Osteoblast (primary cell): ENCODE measurements at regions not wholly inside any gene's neighbourhood (a gene's known extent, or its start where the extent isn't known, plus 50 kb on each side); places are given as distances from the start of the nearest gene placed in this dataset.

Source experiments
- DNase-seq: peaks from one replicate; pipeline ENCODE4 v3.0.0; 2011; ENCODE audit warnings: low spot score, mixed read lengths; ENCODE audit not compliant: insufficient read length; ENCODE audit errors: missing footprints
- H2AFZ ChIP-seq: 2 replicates; pipeline ENCODE4 v1.6.0; 2011; ENCODE audit warnings: mild to moderate bottlenecking, low read length
- H3K27ac ChIP-seq: 2 replicates; pipeline ENCODE4 v1.5.1; 2011; ENCODE audit warnings: mild to moderate bottlenecking, low read depth, low read length, moderate library complexity
- H3K27me3 ChIP-seq: 2 replicates; pipeline ENCODE4 v1.6.0; 2012; ENCODE audit warnings: mild to moderate bottlenecking, control low read depth, inconsistent platforms, low read length, moderate library complexity; ENCODE audit not compliant: insufficient read depth
- H3K36me3 ChIP-seq: 2 replicates; pipeline ENCODE4 v1.5.1; 2011; ENCODE audit warnings: mild to moderate bottlenecking, low read length, control low read depth, moderate library complexity; ENCODE audit not compliant: insufficient read depth
- H3K4me1 ChIP-seq: 2 replicates; pipeline ENCODE4 v1.5.1; 2011; ENCODE audit warnings: mild to moderate bottlenecking, low read length, control low read depth, moderate library complexity; ENCODE audit not compliant: insufficient read depth
- H3K4me2 ChIP-seq: 2 replicates; pipeline ENCODE4 v1.6.0; 2011; ENCODE audit warnings: mild to moderate bottlenecking, low read length; ENCODE audit not compliant: insufficient read depth
- H3K4me3 ChIP-seq: fragments of 200-600 bp; sonication (generic); 3 replicates; pipeline ENCODE4 v1.5.1; 2012; ENCODE audit warnings: mild to moderate bottlenecking, low read length, inconsistent platforms; ENCODE audit not compliant: insufficient read depth
- H3K79me2 ChIP-seq: 2 replicates; pipeline ENCODE4 v1.6.0; 2012; ENCODE audit warnings: mild to moderate bottlenecking, low read length, control low read depth, inconsistent platforms; ENCODE audit not compliant: insufficient read depth
- H3K9me3 ChIP-seq: 2 replicates; pipeline ENCODE4 v1.5.1; 2011; ENCODE audit warnings: low read depth, low read length, control low read depth
- H4K20me1 ChIP-seq: 2 replicates; pipeline ENCODE4 v1.6.0; 2012; ENCODE audit warnings: mild to moderate bottlenecking, low read length, control low read depth; ENCODE audit not compliant: insufficient read depth
- TF ChIP-seq, protein P1 (sequence below): IDR thresholded peaks from 2 replicates; pipeline ENCODE4 v1.5.1; 2011; ENCODE audit warnings: mild to moderate bottlenecking, low read depth, low read length, moderate library complexity; ENCODE audit errors: extremely low read depth

GRCh38 chr13:69551193-69551592 lies 556.4 kb upstream of the ATXN8OS start:
- Histone ChIP-seq H3K4me3 (no peak overlapping the region), H3K4me2 (no peak overlapping the region), H3K27me3 (no peaks in the 10 kb centered on the region), H3K4me1 (no peaks in the 10 kb centered on the region), H4K20me1 (no peaks in the 10 kb centered on the region), H2AFZ (no peak overlapping the region), H3K27ac (no peak overlapping the region), H3K9me3 (no peaks in the 10 kb centered on the region), H3K79me2 (no peaks in the 10 kb centered on the region), H3K36me3 (no peaks in the 10 kb centered on the region)
- TF ChIP-seq, protein P1, sequence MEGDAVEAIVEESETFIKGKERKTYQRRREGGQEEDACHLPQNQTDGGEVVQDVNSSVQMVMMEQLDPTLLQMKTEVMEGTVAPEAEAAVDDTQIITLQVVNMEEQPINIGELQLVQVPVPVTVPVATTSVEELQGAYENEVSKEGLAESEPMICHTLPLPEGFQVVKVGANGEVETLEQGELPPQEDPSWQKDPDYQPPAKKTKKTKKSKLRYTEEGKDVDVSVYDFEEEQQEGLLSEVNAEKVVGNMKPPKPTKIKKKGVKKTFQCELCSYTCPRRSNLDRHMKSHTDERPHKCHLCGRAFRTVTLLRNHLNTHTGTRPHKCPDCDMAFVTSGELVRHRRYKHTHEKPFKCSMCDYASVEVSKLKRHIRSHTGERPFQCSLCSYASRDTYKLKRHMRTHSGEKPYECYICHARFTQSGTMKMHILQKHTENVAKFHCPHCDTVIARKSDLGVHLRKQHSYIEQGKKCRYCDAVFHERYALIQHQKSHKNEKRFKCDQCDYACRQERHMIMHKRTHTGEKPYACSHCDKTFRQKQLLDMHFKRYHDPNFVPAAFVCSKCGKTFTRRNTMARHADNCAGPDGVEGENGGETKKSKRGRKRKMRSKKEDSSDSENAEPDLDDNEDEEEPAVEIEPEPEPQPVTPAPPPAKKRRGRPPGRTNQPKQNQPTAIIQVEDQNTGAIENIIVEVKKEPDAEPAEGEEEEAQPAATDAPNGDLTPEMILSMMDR = no peak
- no peak for DNase-seq

DNA sequence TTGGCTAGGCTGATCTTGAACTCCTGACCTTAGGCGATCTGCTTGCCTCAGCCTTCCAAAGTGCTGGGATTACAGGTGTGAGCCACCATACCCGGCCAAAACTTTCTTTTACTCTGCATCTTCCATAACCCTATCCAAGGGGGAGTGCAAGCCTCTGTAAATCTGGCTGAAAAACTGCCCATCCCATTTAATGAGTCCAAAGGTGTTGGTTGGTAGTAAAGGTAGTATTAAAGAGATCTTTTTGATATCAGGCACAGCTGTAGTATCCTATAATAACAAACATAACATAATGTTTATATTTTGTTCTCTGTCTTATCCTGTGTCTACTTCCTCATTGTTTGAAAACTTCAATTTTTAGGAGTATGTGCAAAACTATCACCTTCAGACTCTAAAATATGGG lies 559.8 kb upstream of the ATXN8OS start:
- no peaks in the 10 kb centered on the region for H3K4me1 ChIP-seq

DNA sequence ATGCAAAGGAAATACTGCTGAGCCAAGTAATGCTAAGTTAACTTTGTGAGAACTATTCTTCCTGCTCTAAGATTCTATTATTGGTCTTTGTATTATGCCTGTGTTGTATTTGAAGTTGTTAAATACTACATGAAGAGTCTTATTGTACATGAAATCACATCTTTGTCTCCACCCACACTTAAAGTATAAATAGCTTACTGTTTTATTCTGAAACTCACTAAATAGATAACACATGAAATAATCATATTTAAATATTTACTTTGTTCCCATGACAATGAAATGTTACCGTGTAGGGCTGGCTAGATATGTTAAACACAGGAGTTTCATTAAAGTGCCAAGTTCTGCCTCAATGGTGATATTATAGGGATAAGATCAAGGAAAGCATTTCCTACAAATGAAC lies 562.1 kb upstream of the ATXN8OS start:
- no peak overlapping the region for H2AFZ ChIP-seq
- no peak overlapping the region for H3K4me3 ChIP-seq
- TF ChIP-seq, protein P1 = no peak
- no peaks in the 10 kb centered on the region for H3K4me1 ChIP-seq
- H3K27ac ChIP-seq = no peak overlapping the region
- H3K79me2 ChIP-seq = no peaks in the 10 kb centered on the region
- no peak overlapping the region for H3K4me2 ChIP-seq
- no peak for DNase-seq
- no peaks in the 10 kb centered on the region for H3K36me3 ChIP-seq
- H3K9me3 ChIP-seq = no peaks in the 10 kb centered on the region
- no peaks in the 10 kb centered on the region for H4K20me1 ChIP-seq
- no peaks in the 10 kb centered on the region for H3K27me3 ChIP-seq

More for the DNA sequence above, 559.8 kb upstream of the ATXN8OS start:
- DNase-seq = no peak
- no peaks in the 10 kb centered on the region for H3K9me3 ChIP-seq
- H3K79me2 ChIP-seq = no peaks in the 10 kb centered on the region
- no peak overlapping the region for H3K4me2 ChIP-seq
- no peak overlapping the region for H3K4me3 ChIP-seq
- no peaks in the 10 kb centered on the region for H4K20me1 ChIP-seq
- H3K27ac ChIP-seq = no peak overlapping the region
- TF ChIP-seq, protein P1 = no peak
- no peaks in the 10 kb centered on the region for H3K36me3 ChIP-seq
- H2AFZ ChIP-seq = no peak overlapping the region
- H3K27me3 ChIP-seq = no peaks in the 10 kb centered on the region

GRCh38 chr13:69524459-69525150 lies 583.0 kb upstream of the ATXN8OS start:
- TF ChIP-seq, protein P1 = no peak
- Histone ChIP-seq H3K27ac (no peak overlapping the region), H3K9me3 (no peaks in the 10 kb centered on the region), H3K4me1 (no peaks in the 10 kb centered on the region), H3K36me3 (no peaks in the 10 kb centered on the region), H2AFZ (no peak overlapping the region), H3K27me3 (no peaks in the 10 kb centered on the region), H3K4me3 (no peak overlapping the region), H3K4me2 (no peak overlapping the region), H3K79me2 (no peaks in the 10 kb centered on the region), H4K20me1 (no peaks in the 10 kb centered on the region)
- DNase-seq = no peak
